ENCODE measurements at regions not wholly inside any gene's neighbourhood (a gene's known extent, or its start where the extent isn't known, plus 50 kb on each side); places are given as distances from the start of the nearest gene placed in this dataset.
"Not testable (repeated sequence)": the region's sequence is repeated elsewhere in the genome, so short reads cannot be mapped to it uniquely, and the experiment has no call there.

DNA sequence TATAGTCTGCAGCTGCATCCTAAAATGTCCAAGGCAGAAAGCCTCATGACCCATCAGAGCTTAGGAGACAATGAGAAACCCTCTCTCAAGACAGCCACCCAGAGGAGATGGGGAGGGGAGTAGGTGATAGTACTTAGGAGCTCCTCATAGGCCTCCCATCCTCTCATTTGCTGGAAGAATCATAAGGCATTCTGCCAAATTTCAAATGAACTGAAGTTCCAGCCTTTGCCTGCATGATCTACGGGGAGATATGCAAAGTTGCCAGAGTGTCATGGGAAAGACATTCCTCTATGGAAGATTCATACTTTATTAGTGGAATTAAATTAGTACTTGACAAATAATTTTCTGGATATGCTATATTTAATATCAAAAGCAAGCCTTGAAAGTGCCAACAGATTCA is 194.1 kb upstream of the GJE1 start:
- H3K9me3 ChIP-seq: peaks cover 2% of the 10 kb centered on the region
- ATAC-seq: no peak
- TF ChIP-seq, protein P1, sequence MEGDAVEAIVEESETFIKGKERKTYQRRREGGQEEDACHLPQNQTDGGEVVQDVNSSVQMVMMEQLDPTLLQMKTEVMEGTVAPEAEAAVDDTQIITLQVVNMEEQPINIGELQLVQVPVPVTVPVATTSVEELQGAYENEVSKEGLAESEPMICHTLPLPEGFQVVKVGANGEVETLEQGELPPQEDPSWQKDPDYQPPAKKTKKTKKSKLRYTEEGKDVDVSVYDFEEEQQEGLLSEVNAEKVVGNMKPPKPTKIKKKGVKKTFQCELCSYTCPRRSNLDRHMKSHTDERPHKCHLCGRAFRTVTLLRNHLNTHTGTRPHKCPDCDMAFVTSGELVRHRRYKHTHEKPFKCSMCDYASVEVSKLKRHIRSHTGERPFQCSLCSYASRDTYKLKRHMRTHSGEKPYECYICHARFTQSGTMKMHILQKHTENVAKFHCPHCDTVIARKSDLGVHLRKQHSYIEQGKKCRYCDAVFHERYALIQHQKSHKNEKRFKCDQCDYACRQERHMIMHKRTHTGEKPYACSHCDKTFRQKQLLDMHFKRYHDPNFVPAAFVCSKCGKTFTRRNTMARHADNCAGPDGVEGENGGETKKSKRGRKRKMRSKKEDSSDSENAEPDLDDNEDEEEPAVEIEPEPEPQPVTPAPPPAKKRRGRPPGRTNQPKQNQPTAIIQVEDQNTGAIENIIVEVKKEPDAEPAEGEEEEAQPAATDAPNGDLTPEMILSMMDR (IDR thresholded peaks at IDR 0.05): no peak
- H3K4me1 ChIP-seq: no peaks in the 10 kb centered on the region
- no peak for DNase-seq
- H3K27me3 ChIP-seq (ENCODE audit: low read depth): no peaks in the 10 kb centered on the region
- H3K4me3 ChIP-seq: no peak overlapping the region
- H3K36me3 ChIP-seq: no peaks in the 10 kb centered on the region
- no peak overlapping the region for H3K27ac ChIP-seq
- intact Hi-C loops (cut with DNase I): no loop called here

DNA sequence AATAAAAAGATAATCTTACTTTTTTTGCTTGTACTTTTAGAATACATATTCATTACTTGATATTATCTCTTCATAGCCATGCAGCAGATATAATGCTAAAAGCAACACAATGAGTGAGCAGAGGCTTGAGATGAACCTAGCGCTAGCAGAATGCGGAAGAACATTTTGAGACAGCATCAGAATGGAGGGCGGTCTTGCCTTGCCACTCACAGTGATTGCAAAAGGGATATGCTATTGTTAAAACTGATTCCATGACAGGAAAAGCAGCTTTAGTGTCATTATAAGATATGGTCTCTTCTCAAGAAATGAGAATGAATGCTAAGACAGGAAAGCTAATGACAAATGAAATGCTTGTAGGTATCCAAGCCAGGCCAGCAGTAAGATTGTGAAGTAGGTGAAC is 200.0 kb upstream of the GJE1 start:
- intact Hi-C loops (cut with DNase I): no loop called here
- ATAC-seq (no peak), DNase-seq (no peak)
- H3K27ac ChIP-seq: no peak overlapping the region
- TF ChIP-seq, protein P1 (IDR thresholded peaks at IDR 0.05): no peak
- H3K36me3 ChIP-seq: no peaks in the 10 kb centered on the region
- no peaks in the 10 kb centered on the region for H3K9me3 ChIP-seq
- H3K4me1 ChIP-seq: no peaks in the 10 kb centered on the region
- H3K27me3 ChIP-seq (ENCODE audit: low read depth): no peaks in the 10 kb centered on the region
- no peak overlapping the region for H3K4me3 ChIP-seq

DNA sequence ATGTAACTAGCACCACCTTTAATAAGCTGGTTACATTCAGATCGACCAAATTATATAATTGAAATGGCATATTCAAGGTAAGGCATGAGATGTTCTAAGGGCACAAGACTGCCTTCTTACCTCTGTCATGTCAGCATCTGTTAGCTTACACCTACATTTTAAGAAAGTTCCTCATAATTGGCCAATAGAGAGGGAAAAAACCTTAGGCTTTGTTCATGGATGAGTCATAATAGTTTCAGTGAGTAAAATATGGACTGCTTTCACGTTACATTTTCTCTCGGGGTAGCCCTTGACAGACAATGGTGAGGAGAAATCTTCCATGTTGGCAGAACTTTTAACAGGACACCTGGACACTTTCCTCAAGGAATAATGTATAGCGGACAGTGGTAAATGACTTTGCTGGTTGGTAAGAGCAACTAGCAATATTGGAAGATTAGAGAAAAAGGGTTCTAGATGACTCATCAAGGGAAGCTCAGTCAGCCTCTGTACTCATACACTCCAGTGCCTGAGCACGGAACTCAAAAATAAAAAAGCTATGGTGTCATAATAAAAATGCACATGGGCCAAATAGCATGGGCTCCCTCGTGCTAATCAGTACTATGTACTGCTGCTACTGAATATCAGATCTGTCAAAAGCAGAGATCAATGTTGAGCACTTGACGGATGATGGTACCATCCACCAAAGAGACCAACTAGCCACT is 206.4 kb upstream of the GJE1 start:
- H3K4me3 ChIP-seq; intact Hi-C loops (cut with DNase I); H3K9me3 ChIP-seq; DNase-seq; H3K27me3 ChIP-seq (ENCODE audit: low read depth); H3K4me1 ChIP-seq; ATAC-seq; H3K36me3 ChIP-seq; H3K27ac ChIP-seq: not testable (repeated sequence)

DNA sequence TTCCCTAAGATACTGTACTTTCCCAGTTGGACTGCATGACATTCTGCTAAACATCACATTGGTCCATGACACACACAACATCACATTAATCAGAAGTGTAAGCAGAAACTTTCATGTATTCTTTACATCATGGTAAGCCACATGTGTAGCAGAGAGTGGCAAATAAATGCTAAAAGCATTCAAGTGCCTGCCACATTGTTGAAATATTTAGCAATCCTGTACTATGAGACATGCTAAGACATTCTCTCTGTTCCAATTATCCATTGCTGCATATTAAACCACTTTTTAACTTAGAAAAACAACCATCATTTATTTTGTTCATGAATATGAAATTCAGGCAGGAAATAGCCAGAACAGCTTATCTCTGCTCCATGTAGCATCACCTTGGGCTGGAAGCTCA is 207.7 kb upstream of the GJE1 start:
- no peaks in the 10 kb centered on the region for H3K36me3 ChIP-seq
- ATAC-seq (no peak), DNase-seq (no peak)
- H3K4me1 ChIP-seq: no peaks in the 10 kb centered on the region
- intact Hi-C loops (cut with DNase I): no loop called here
- TF ChIP-seq, protein P1 (IDR thresholded peaks at IDR 0.05): no peak
- no peak overlapping the region for H3K4me3 ChIP-seq
- no peaks in the 10 kb centered on the region for H3K27me3 ChIP-seq (ENCODE audit: low read depth)
- no peaks in the 10 kb centered on the region for H3K9me3 ChIP-seq
- no peak overlapping the region for H3K27ac ChIP-seq

DNA sequence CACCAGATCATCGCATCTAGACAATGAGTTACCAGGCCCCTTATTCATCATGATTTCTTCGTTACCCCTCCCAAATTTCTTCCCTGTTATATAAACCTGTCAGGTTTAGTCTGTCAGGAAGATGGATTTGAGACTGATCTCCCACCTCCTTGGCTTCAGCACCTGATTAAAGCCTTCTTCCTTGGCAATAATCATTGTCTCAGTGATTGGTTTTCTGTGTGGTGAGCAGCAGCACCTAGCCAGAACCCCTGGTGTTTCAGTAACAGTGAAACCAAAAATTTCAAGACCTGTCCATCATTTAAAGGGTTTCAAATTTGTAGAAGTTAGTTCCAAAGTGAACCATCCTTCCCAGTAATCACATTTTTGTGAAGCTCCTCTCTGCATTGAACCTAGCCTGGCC is 209.8 kb upstream of the GJE1 start:
- Histone ChIP-seq H3K27ac (no peak overlapping the region), H3K27me3 (ENCODE audit: low read depth) (no peaks in the 10 kb centered on the region), H3K36me3 (no peaks in the 10 kb centered on the region), H3K4me1 (no peaks in the 10 kb centered on the region), H3K4me3 (no peak overlapping the region), H3K9me3 (no peaks in the 10 kb centered on the region)
- DNase-seq (no peak), ATAC-seq (no peak)
- intact Hi-C loops (cut with DNase I): no loop called here
- TF ChIP-seq, protein P1 (IDR thresholded peaks at IDR 0.05): no peak

DNA sequence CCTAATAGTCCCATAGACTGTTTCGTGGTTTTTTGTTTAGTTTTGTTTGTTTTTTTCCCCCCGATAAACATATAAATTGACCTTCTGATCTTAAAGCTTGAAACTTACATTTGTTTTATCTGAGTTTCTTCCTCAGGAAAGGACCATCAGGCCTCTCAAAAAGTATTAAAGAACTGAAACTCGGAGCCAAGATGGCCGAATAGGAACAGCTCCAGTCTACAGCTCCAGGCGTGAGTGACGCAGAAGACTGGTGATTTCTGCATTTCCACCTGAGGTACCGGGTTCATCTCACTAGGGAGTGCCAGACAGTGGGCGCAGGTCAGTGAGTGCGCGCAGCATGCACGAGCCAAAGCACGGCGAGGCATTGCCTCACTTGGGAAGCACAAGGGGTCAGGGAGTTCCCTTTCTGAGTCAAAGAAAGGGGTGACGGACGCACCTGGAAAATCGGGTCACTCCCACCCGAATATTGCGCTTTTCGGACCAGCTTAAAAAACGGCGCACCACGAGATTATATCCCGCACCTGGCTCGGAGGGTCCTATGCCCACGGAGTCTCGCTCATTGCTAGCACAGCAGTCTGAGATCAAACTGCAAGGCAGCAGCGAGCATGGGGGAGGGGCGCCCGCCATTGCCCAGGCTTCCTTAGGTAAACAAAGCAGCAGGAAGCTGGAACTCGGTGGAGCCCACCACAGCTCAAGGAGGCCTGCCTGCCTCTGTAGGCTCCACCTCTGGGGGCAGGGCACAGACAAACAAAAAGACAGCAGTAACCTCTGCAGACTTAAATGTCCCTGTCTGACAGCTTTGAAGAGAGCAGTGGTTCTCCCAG is 215.8 kb upstream of the GJE1 start:
- H3K9me3 ChIP-seq; H3K27ac ChIP-seq; H3K4me3 ChIP-seq; intact Hi-C loops (cut with DNase I); H3K27me3 ChIP-seq (ENCODE audit: low read depth); H3K4me1 ChIP-seq; ATAC-seq; H3K36me3 ChIP-seq; DNase-seq: not testable (repeated sequence)

All from lower lobe of right lung (tissue), 2 donors.